Cardiac septum (tissue), 1 donor: ENCODE measurements at regions not wholly inside any gene's neighbourhood (a gene's known extent, or its start where the extent isn't known, plus 50 kb on each side); places are given as distances from the start of the nearest gene placed in this dataset.
A peak's percentile ranks its signal among the peaks of the same experiment; 100 is the strongest.

Experiments
- DNase-seq: peaks from one replicate; pipeline ENCODE4 v3.0.0-alpha.2; 2020; ENCODE audit warnings: low spot score
- intact Hi-C: fragments of 100-400 bp; cut with DNase I; formaldehyde crosslinking; loops from one replicate; pipeline ENCODE4 v1.14.0; 2022
- donor health status: DM: no; HTN: no; CAD: no.

GRCh38 chr12:124461851-124462623 is 105.4 kb downstream of the NCOR2 start:
- intact Hi-C loops = no loop called here

GRCh38 chr12:124461241-124461673 is 106.2 kb downstream of the NCOR2 start:
- intact Hi-C loops = no loop called here
- DNase-seq = no peak

More at GRCh38 chr12:124461851-124462623, 105.4 kb downstream of the NCOR2 start:
- DNase-seq = no peak

DNA sequence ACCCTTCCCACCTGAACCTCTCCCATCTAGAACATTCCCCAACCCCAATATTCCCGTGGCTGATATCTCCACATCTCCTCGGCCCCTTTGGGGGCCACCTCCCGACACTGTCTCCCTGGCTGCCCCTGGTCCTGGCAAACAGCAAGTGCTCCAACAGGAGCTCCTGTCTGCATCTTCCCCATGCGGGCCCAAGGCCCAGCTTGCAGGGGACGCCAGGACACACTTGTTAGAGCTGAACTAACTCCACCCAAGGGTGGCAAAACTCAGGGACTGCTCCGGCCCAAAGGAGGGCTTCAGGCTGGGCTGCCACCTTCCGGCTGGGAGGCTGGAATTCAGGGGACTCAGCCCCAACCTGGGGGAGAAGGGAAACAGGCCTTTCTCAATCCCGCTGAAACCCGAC is 106.6 kb downstream of the NCOR2 start:
- intact Hi-C loops = no loop called here
- DNase-seq = no peak

GRCh38 chr12:124459852-124460645 is 107.4 kb downstream of the NCOR2 start:
- intact Hi-C loops = loop anchor here (5.0 kb wide), 3 partner anchors 57 to 287 kb away; partner anchors contain the start of gene NCOR2
- DNase-seq = no peak

DNA sequence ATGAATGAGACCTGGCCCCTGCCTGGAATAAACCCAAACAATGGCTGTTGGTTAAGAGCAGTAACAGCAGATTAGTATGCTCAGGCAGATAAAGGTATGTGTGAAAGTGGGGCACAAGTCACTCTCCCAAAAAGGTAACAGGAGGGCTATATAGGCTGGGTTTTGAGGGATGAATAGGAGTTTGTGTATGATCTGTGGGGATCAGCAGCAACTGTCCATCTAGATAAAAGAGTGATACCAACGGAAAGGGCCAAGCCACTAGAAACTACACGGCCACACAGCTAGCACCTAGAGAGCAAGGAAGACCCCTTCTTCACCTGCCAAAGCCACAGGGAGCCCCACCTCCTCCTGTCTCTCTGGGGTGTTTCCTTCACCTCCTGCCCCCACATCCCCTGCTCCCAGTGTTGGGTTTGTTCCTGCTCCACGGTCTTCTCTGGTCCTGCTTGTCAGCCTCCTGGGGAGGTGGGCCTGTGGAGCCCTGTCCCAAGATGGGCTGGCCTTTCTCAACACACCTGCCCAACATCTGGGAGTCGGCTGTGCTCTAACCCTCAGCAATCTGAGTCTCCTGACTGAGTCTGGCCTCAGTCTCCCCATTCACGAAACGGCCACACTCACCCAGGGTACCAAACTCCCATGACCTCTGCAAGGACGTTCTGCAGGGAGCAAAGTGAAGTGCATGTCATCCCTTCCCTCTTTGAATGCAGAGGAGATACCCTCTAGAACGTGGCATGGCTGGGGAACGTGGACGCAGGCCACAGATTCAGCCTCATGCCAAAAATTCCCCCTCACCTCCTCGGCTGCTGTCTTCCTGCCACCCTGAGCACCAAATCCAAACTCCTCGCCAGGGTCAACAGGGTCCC is 108.2 kb downstream of the NCOR2 start:
- intact Hi-C loops = loop anchor here (5.0 kb wide), 3 partner anchors 58 to 288 kb away; partner anchors contain the start of gene NCOR2
- DNase-seq = no peak

DNA sequence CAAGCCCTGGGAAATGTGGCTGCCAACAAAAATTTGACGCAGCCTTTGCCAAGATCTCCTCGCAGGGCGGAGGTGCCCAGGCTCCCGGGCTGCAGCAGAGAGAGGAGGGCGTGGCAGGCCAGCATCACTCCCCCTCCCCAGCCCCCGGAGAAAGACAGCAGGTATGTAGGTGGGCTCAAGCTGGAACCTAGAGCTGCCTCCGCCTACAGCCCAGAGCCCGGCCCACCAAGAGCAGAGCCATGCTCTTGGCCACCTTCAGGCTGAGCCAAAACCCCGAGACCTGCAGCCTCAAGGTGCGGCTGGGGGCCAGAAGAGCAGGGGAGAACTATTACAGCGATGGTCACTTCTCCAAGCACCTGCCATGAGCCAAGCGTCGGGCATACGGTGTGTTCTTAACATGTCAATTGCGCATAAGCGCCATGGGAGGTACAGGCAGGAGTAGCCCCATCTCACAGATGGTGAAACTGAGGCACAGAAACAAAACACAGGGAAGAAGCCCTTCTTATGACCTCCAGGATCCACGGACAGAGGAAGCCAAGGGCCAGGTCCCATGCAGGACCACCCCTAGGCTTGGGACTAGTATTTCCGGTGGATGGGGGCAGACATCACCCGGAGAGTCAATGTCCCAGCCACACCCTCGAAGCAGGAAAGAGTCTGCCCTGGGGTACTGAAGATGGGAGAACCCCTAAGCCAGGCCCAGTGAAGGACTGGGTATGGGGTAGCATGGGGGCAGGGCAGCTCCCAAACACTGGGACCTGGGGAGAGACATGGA is 109.0 kb downstream of the NCOR2 start:
- intact Hi-C loops = loop anchor here (5.0 kb wide), 3 partner anchors 59 to 289 kb away; partner anchors contain the start of gene NCOR2
- no peak for DNase-seq

DNA sequence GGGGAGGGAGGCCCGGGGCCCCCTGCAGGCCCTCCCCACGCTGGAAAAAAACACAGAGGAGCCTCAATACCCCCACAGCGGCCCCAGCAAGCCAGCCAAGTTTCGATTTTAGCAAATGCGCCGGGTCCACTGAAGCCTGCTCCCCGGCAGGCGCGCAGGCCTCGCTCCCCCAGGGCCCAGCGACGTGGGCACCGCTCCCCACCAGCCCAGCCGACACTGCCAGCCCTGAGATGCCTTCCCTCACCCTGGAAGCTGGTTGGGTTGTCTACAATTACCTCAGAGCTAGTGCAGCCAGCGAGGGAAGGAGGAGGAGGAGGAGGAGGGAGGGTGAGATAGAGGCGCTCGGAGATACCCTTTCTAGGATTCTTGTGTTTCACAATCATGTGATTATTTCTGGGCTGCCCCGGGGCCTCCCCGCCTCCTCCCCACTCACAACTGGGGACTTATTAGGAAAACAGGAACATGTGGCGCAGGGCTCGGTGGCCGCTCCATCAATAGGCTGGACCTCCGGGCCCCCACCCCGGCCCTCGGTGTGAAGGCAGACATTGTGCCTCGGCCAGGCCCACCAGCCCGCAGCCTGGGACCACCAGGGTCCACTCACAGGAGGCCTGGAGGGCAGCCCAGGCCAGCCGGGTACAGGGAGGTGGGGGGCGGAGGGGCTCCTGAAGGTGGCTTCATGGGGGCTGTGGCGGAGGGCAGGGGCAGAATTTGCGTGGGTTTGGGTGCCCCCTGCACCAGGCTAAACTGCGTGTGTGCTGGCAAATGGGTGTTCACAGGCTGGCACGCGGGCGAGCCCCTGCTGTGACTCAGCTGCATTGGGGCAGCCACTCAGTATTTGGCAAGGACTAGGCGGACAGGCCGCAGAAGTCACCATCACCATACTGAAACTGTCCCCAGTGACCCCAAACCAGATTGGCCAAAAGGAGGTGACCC is 109.9 kb downstream of the NCOR2 start:
- intact Hi-C loops = loop anchor here (2.0 to 5.0 kb wide), 5 partner anchors 17 to 290 kb away; partner anchors contain the start of gene NCOR2

DNA sequence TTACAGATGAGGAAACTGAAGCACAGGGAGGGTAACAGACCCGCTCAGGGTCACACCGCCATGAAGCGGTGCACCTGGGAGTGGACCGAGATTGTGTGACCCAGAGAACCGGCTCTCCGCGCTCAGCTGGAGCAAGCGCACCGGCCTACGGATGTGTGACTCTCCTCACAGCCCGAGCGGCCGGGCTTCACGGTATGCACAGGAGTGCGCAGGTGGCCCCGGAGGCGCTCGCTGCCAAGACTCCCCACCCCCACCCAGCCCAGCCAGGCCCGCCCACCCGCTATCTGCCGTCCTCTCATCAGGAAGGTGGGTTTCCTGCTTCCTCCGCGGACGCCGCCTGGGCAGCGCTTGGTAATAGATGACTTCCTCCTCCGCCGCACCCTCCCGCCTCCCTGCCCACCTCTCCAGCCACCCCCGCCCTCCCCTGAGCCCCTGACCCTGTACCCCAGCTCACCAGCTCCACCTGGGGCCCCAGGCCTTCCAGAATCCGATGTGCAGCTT is 110.7 kb downstream of the NCOR2 start:
- intact Hi-C loops = loop anchor here (2.0 to 5.0 kb wide), 5 partner anchors 18 to 291 kb away; partner anchors contain the start of gene NCOR2
- DNase-seq = no peak

More for the DNA sequence above, 109.9 kb downstream of the NCOR2 start:
- DNase-seq = peak; percentile 91

- intact Hi-C loops = loop anchor here (2.0 to 5.0 kb wide), 5 partner anchors 19 to 291 kb away; partner anchors contain the start of gene NCOR2
- DNase-seq = no peak
These were observed 111.2 kb downstream of the NCOR2 start for GRCh38 chr12:124456133-124456651.

DNA sequence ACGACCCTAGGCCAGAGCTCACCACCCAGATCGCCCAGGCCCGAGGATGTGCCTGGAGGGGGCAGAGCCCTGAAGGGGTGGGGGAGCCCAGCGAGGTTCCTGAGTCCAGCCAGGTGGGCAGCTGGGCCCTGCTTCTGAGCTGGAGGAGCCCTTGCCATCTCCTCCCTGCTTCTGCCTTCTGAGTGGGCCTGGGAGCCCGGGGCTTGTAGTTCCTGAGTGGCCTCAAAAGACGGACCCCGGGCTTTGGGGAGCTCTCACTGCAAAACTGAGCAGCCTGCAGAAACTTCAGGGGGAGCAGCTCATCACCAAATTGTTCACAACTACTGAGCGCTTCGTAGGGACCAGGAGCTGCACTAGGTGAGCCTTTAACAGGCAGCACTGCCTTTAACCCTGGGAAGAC is 112.1 kb downstream of the NCOR2 start:
- intact Hi-C loops = loop anchor here (5.0 kb wide), 3 partner anchors 62 to 292 kb away; partner anchors contain the start of gene NCOR2
- no peak for DNase-seq

GRCh38 chr12:124454735-124455134 is 112.7 kb downstream of the NCOR2 start:
- intact Hi-C loops = loop anchor here (5.0 kb wide), 3 partner anchors 63 to 293 kb away; partner anchors contain the start of gene NCOR2

DNA sequence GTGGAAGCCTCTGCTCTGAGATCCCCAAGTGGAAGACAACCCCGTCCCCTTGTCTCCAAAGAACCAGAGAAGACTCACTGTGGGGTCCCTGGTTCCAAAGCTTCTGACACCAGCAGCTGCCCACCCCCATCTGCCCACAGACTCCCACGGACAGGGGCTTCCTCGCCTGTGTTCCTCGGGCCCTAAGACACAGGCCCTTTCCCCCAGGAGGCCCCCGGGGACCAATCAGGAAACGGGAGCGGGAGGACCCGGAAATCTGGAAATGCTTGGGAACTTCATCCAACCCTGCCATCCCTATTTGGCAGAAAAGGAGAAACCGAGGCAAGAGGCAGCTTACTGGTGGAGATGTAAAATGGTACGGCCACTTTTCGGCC is 113.1 kb downstream of the NCOR2 start:
- DNase-seq = no peak
- intact Hi-C loops = no loop called here

More at GRCh38 chr12:124454735-124455134, 112.7 kb downstream of the NCOR2 start:
- no peak for DNase-seq

DNA sequence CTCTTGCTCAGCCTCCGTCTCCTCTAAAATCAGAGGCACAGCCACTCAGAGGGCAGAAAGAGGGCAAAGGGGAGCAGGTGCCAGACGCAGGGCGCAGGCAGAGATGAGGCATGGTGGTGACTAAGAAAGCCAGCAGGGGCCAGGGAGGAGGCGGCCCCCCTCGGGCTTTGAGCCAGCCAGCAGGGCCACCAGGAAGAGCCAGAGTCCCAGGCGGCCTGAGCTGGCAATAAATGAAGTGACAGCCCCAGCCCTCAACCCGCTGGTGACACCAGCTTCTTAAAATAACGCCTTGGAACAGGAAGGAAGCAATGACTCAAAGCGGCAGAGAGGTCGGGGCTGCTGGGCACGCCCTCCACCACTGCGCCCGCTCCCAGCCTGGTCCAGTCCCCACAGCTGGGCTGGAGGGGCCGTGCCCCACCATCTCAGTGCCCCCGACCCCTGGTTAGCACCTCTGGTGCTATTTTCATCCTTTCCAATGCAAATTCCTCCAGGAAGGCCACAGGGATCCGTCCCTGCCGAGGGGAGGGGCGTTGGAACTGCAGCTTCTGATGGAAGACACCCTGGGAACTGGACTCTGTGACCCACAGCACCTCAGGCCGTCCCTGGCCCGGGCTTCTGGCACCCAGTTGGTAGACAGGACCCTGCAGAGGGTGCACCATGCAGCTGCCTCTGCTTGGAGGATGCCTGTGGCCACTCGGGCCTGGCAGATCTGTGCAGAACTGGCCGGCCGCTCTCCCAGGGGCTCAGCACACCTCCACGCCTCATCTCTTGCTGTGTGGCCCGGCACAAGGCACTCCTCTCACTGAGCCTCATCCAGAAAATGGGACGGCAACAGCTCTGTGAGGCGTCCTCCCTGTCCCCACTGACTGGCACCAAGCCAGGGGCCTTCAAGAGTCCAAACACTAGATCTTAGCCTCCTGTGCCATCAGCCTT is 113.7 kb downstream of the NCOR2 start:
- intact Hi-C loops = loop anchor here (2.0 kb wide), 1 partner anchor 61 kb away; no protein-coding TSS in a partner anchor
- peak; percentile 93 for DNase-seq

- no peak for DNase-seq
- intact Hi-C loops = loop anchor here (2.0 kb wide), 1 partner anchor 60 kb away; no protein-coding TSS in a partner anchor
These were observed 114.7 kb downstream of the NCOR2 start for GRCh38 chr12:124452576-124453331.
